WTC11 (cell line): ENCODE measurements at regions not wholly inside any gene's neighbourhood (a gene's known extent, or its start where the extent isn't known, plus 50 kb on each side); places are given as distances from the start of the nearest gene placed in this dataset.

Experiments used
- ATAC-seq: fragments of 200-7000 bp; cut with Tn5 transposase; 2 replicates; pipeline ENCODE4 v1.10.0; 2021; ENCODE audit warnings: mild to moderate bottlenecking, moderate library complexity
- CTCF ChIA-PET: fragments of 300-600 bp; sonication (Branson Sonifier 250); formaldehyde crosslinking; loops from one replicate; lab custom pipeline; 2021; ENCODE audit warnings: antibody characterized with exemption; lab: Charles Lee
- POLR2A ChIA-PET: fragments of 350-600 bp; sonication (Branson Sonifier 250); formaldehyde crosslinking; loops from one replicate; lab custom pipeline; 2021; ENCODE audit warnings: antibody characterized with exemption; lab: Charles Lee
- DNase-seq: peaks from one replicate; pipeline ENCODE4 v3.0.0; 2021; ENCODE audit warnings: low spot score
- H3K27ac Mint-ChIP-seq: 2 replicates; pipeline ENCODE4 v1.8.0; 2021; ENCODE audit warnings: mixed read lengths
- H3K27me3 Mint-ChIP-seq: 2 replicates; pipeline ENCODE4 v1.8.0; 2021; ENCODE audit warnings: low read depth, mild to moderate bottlenecking, moderate library complexity, mixed read lengths
- H3K36me3 Mint-ChIP-seq: 2 replicates; pipeline ENCODE4 v1.8.0; 2021; ENCODE audit warnings: mixed read lengths
- H3K4me1 Mint-ChIP-seq: 2 replicates; pipeline ENCODE4 v1.8.0; 2022; ENCODE audit warnings: mixed read lengths
- H3K4me3 Mint-ChIP-seq: 2 replicates; pipeline ENCODE4 v1.8.0; 2021; ENCODE audit warnings: mild to moderate bottlenecking, moderate library complexity, mixed read lengths
- H3K9me3 Mint-ChIP-seq: 2 replicates; pipeline ENCODE4 v1.8.0; 2021; ENCODE audit warnings: mixed read lengths
- AFF4 ChIP-seq: sonication (generic); formaldehyde crosslinking; IDR thresholded peaks from 2 replicates; pipeline ENCODE4 v1.8.1; 2023; ENCODE audit warnings: mild to moderate bottlenecking, missing genetic modification reagents, borderline replicate concordance
- ATF3 ChIP-seq: sonication (generic); formaldehyde crosslinking; conservative IDR thresholded peaks from 2 replicates; pipeline ENCODE4 v1.8.1; 2022; ENCODE audit warnings: mild to moderate bottlenecking, missing genetic modification reagents
- CBFB ChIP-seq: sonication (generic); formaldehyde crosslinking; IDR thresholded peaks from 2 replicates; pipeline ENCODE4 v1.8.1; 2022; ENCODE audit warnings: mild to moderate bottlenecking, low read depth, missing genetic modification reagents
- CDX4 ChIP-seq: fragments of 250-450 bp; sonication (Bioruptor Pico); IDR thresholded peaks from 2 replicates; pipeline ENCODE4 v1.9.0; 2021; ENCODE audit warnings: moderate library complexity, mild to moderate bottlenecking, inconsistent platforms, borderline replicate concordance
- EMX1 ChIP-seq: fragments of 250-450 bp; sonication (Bioruptor Pico); IDR thresholded peaks from 2 replicates; pipeline ENCODE4 v1.8.0; 2021; ENCODE audit warnings: mild to moderate bottlenecking
- GTF2I ChIP-seq: fragments of 250-450 bp; sonication (Bioruptor Pico); conservative IDR thresholded peaks from 2 replicates; pipeline ENCODE4 v1.4.0; 2021; ENCODE audit warnings: mild to moderate bottlenecking
- HMGA2 ChIP-seq: fragments of 250-450 bp; sonication (Bioruptor Pico); IDR thresholded peaks from 2 replicates; pipeline ENCODE4 v1.4.0; 2021; ENCODE audit warnings: mild to moderate bottlenecking, moderate library complexity
- MLX ChIP-seq: sonication (generic); formaldehyde crosslinking; IDR thresholded peaks from 2 replicates; pipeline ENCODE4 v1.8.1; 2023; ENCODE audit warnings: mild to moderate bottlenecking, missing genetic modification reagents, moderate library complexity
- MYBL2 ChIP-seq: sonication (generic); formaldehyde crosslinking; IDR thresholded peaks from 2 replicates; pipeline ENCODE4 v1.8.1; 2023; ENCODE audit warnings: mild to moderate bottlenecking, moderate library complexity, missing genetic modification reagents
- OVOL2 ChIP-seq: fragments of 250-450 bp; sonication (Bioruptor Pico); IDR thresholded peaks from 2 replicates; pipeline ENCODE4 v1.9.0; 2021; ENCODE audit warnings: mild to moderate bottlenecking, borderline replicate concordance
- SMAD4 ChIP-seq: sonication (generic); formaldehyde crosslinking; IDR thresholded peaks from 2 replicates; pipeline ENCODE4 v1.8.0; 2022; ENCODE audit warnings: mild to moderate bottlenecking, missing genetic modification reagents
- SOX15 ChIP-seq: fragments of 250-450 bp; sonication (Bioruptor Pico); IDR thresholded peaks from 2 replicates; pipeline ENCODE4 v1.9.0; 2021; ENCODE audit warnings: mild to moderate bottlenecking
- SP1 ChIP-seq: sonication (generic); formaldehyde crosslinking; conservative IDR thresholded peaks from 2 replicates; pipeline ENCODE4 v1.8.1; 2022; ENCODE audit warnings: missing genetic modification reagents
- TCF7 ChIP-seq: sonication (generic); formaldehyde crosslinking; IDR thresholded peaks from 2 replicates; pipeline ENCODE4 v1.8.0; 2022; ENCODE audit warnings: mild to moderate bottlenecking, low read depth, missing genetic modification reagents, moderate library complexity
- TP53 ChIP-seq: sonication (generic); formaldehyde crosslinking; IDR thresholded peaks from 2 replicates; pipeline ENCODE4 v1.8.1; 2023; ENCODE audit warnings: mild to moderate bottlenecking, missing genetic modification reagents
- USF1 ChIP-seq: sonication (generic); formaldehyde crosslinking; IDR thresholded peaks from 2 replicates; pipeline ENCODE4 v1.8.0; 2022; ENCODE audit warnings: mild to moderate bottlenecking, missing genetic modification reagents
- USF2 ChIP-seq: sonication (generic); formaldehyde crosslinking; IDR thresholded peaks from 2 replicates; pipeline ENCODE4 v1.8.1; 2023; ENCODE audit warnings: mild to moderate bottlenecking, missing genetic modification reagents, moderate library complexity
- ZNF263 ChIP-seq: sonication (generic); formaldehyde crosslinking; IDR thresholded peaks from 2 replicates; pipeline ENCODE4 v1.8.1; 2022; ENCODE audit warnings: low read depth, mild to moderate bottlenecking, moderate library complexity, missing genetic modification reagents
- ZNF396 ChIP-seq: fragments of 250-450 bp; sonication (Bioruptor Pico); IDR thresholded peaks from 2 replicates; pipeline ENCODE4 v1.8.0; 2021; ENCODE audit warnings: mild to moderate bottlenecking, moderate library complexity, borderline replicate concordance
- ZNF416 ChIP-seq: fragments of 250-450 bp; sonication (Bioruptor Pico); IDR thresholded peaks from 2 replicates; pipeline ENCODE4 v1.9.0; 2021; ENCODE audit warnings: mild to moderate bottlenecking, inconsistent platforms
- ZNF671 ChIP-seq: fragments of 250-450 bp; sonication (Bioruptor Pico); IDR thresholded peaks from 2 replicates; pipeline ENCODE4 v1.8.0; 2021; ENCODE audit warnings: mild to moderate bottlenecking

GRCh38 chr12:115511986-115512711 lies 765.3 kb downstream of the MED13L start (continued):
- TF ChIP-seq ZNF263 (CRISPR knock-in tag) = no peak
- no peak for TF ChIP-seq ATF3
- TF ChIP-seq SOX15 (CRISPR knock-in tag) = no peak
- no peak for TF ChIP-seq MLX (CRISPR knock-in tag)
- TF ChIP-seq SP1 (CRISPR knock-in tag) = no peak
- no peak for TF ChIP-seq TP53 (CRISPR knock-in tag)
- no peak for TF ChIP-seq HMGA2 (CRISPR knock-in tag)

GRCh38 chr12:115511305-115511704 lies 766.2 kb downstream of the MED13L start:
- ChIA-PET POLR2A (no interaction called here), CTCF (no interaction called here)
- no peak overlapping the region for H3K27ac Mint-ChIP-seq
- peaks cover 27% of the 10 kb centered on the region for H3K36me3 Mint-ChIP-seq
- ATAC-seq = no peak
- TF ChIP-seq AFF4 (CRISPR knock-in tag) = no peak
- no peak for TF ChIP-seq MYBL2 (CRISPR knock-in tag)
- no peak for TF ChIP-seq SMAD4 (CRISPR knock-in tag)
- no peak for TF ChIP-seq USF2 (CRISPR knock-in tag)
- TF ChIP-seq EMX1 (CRISPR knock-in tag) = no peak
- TF ChIP-seq CDX4 (CRISPR knock-in tag) = no peak
- no peak for TF ChIP-seq USF1
- TF ChIP-seq OVOL2 (CRISPR knock-in tag) = no peak
- no peak for TF ChIP-seq ZNF416 (CRISPR knock-in tag)
- no peak for TF ChIP-seq CBFB (CRISPR knock-in tag)
- TF ChIP-seq ZNF671 (CRISPR knock-in tag) = no peak
- TF ChIP-seq ZNF396 (CRISPR knock-in tag) = no peak
- TF ChIP-seq GTF2I (CRISPR knock-in tag) = no peak
- TF ChIP-seq TCF7 (CRISPR knock-in tag) = no peak
- peaks cover 82% of the 10 kb centered on the region for H3K27me3 Mint-ChIP-seq
- no peak for DNase-seq
- H3K9me3 Mint-ChIP-seq = peaks cover 33% of the 10 kb centered on the region
- H3K4me1 Mint-ChIP-seq = peaks cover 51% of the 10 kb centered on the region
- no peak overlapping the region for H3K4me3 Mint-ChIP-seq
